Transverse colon (tissue), 4 donors: ENCODE measurements at regions not wholly inside any gene's neighbourhood (a gene's known extent, or its start where the extent isn't known, plus 50 kb on each side); places are given as distances from the start of the nearest gene placed in this dataset.

Experiments
- DNase-seq: peaks from one replicate; pipeline ENCODE4 v3.0.0-alpha.2; 2019
- H3K27ac ChIP-seq, 4 donors: fragments of 200-600 bp; sonication (generic); 2 replicates each; pipeline ENCODE4 v1.5.1; 2016 to 2018; ENCODE audit warnings: inconsistent platforms in 4 of 4
- H3K27me3 ChIP-seq: fragments of 200-600 bp; sonication (generic); 2 replicates; pipeline ENCODE4 v1.5.1; 2017; ENCODE audit warnings: inconsistent platforms
- H3K36me3 ChIP-seq, 4 donors: fragments of 200-600 bp; sonication (generic); 2 replicates each; pipeline ENCODE4 v1.5.1; 2017 to 2019; ENCODE audit warnings: inconsistent platforms in 4 of 4
- H3K4me1 ChIP-seq, 4 donors: fragments of 200-600 bp; sonication (generic); 2 replicates each; pipeline ENCODE4 v1.5.1; 2017 to 2020; ENCODE audit warnings: inconsistent platforms in 4 of 4
- H3K4me3 ChIP-seq, 4 donors: fragments of 200-600 bp; sonication (generic); 1 replicate in 1 of 4; 2 replicates in 3 of 4; pipeline versions ENCODE4 v1.5.1 to v1.6.1; 2017 to 2019; ENCODE audit warnings: inconsistent platforms in 4 of 4
- H3K9me3 ChIP-seq, 2 donors: fragments of 200-600 bp; sonication (generic); 2 replicates each; pipeline ENCODE4 v1.5.1; 2017 to 2019; ENCODE audit warnings: inconsistent platforms in 2 of 2
- EP300 ChIP-seq: sonication (generic); formaldehyde crosslinking; IDR thresholded peaks from one replicate; pipeline ENCODE4 v1.6.1; 2017; ENCODE audit warnings: antibody characterized with exemption, low read depth
- POLR2A ChIP-seq: fragments of 450-650 bp; IDR thresholded peaks from one replicate; pipeline ENCODE4 v1.6.1; 2016; ENCODE audit warnings: antibody characterized with exemption, mild to moderate bottlenecking, moderate library complexity
- POLR2AphosphoS5 ChIP-seq, 3 donors: sonication (generic); formaldehyde crosslinking; IDR thresholded peaks; one replicate each; pipeline ENCODE4 v1.6.1; 2016; ENCODE audit warnings: antibody characterized with exemption in 3 of 3
- WGBS, 2 donors: methylation state at CpG; one replicate each; pipeline ENCODE4 v1.1.5; 2018; ENCODE audit warnings: low coverage in 1 of 2; 5-methylcytosine and 5-hydroxymethylcytosine counted together
- in situ Hi-C, 4 donors: fragments of 200-750 bp; cut with MboI; loops; one replicate each; pipeline versions ENCODE4 v1.15.0 to v1.15.1; 2017; ENCODE audit warnings: low sequenced_read_pairs in 3 of 4, low pct_ligation_motif_present in 1 of 4, low pct_unique_long_range_greater_than_20kb in 1 of 4
- intact Hi-C: fragments of 100-400 bp; cut with DNase I; formaldehyde crosslinking; loops from one replicate; pipeline ENCODE4 v1.15.1; 2023; ENCODE audit warnings: low total_unique reads
- TF ChIP-seq, protein P1 (sequence below), 5 experiments: fragments of 200-600 bp in 3 of 5; fragments of 450-650 bp in 2 of 5; sonication (generic) in 3 of 5; IDR thresholded peaks; 1 replicate in 2 of 5; 2 replicates in 3 of 5; pipeline ENCODE4 v1.5.1; 2016 to 2017; ENCODE audit warnings: antibody characterized with exemption in 5 of 5, inconsistent platforms in 3 of 5, mild to moderate bottlenecking in 2 of 5, moderate library complexity in 1 of 5

- in situ Hi-C loops (no loop called here), intact Hi-C loops (no loop called here)
- Histone ChIP-seq H3K9me3 (no peaks in the 10 kb centered on the region), H3K4me1 (no peaks in the 10 kb centered on the region), H3K4me3 (no peak overlapping the region), H3K36me3 (no peaks in the 10 kb centered on the region), H3K27me3 (no peaks in the 10 kb centered on the region), H3K27ac (no peak overlapping the region)
- 79% methylated on average over 7 of the region's 7 CpGs; no CpG with 5 or more reads in 1 of the 2 donors for WGBS, 2 donors
- no peak for DNase-seq
- TF ChIP-seq EP300 (no peak), POLR2A (no peak), POLR2AphosphoS5 (IDR thresholded peaks at IDR 0.05) (no peak)
- TF ChIP-seq, protein P1, sequence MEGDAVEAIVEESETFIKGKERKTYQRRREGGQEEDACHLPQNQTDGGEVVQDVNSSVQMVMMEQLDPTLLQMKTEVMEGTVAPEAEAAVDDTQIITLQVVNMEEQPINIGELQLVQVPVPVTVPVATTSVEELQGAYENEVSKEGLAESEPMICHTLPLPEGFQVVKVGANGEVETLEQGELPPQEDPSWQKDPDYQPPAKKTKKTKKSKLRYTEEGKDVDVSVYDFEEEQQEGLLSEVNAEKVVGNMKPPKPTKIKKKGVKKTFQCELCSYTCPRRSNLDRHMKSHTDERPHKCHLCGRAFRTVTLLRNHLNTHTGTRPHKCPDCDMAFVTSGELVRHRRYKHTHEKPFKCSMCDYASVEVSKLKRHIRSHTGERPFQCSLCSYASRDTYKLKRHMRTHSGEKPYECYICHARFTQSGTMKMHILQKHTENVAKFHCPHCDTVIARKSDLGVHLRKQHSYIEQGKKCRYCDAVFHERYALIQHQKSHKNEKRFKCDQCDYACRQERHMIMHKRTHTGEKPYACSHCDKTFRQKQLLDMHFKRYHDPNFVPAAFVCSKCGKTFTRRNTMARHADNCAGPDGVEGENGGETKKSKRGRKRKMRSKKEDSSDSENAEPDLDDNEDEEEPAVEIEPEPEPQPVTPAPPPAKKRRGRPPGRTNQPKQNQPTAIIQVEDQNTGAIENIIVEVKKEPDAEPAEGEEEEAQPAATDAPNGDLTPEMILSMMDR (IDR thresholded peaks at IDR 0.05), result no peak
Observed at GRCh38 chr17:79451167-79451566, 159.7 kb downstream of the RBFOX3 start.

GRCh38 chr17:79446399-79447009 is 164.3 kb downstream of the RBFOX3 start:
- Histone ChIP-seq H3K36me3 (no peaks in the 10 kb centered on the region), H3K27me3 (no peaks in the 10 kb centered on the region), H3K4me1 (no peaks in the 10 kb centered on the region), H3K27ac (no peak overlapping the region), H3K9me3 (no peaks in the 10 kb centered on the region), H3K4me3 (no peak overlapping the region)
- intact Hi-C loops, result no loop called here
- TF ChIP-seq, protein P1 (IDR thresholded peaks at IDR 0.05), result no peak
- no peak for TF ChIP-seq EP300
- TF ChIP-seq POLR2A, result no peak
- TF ChIP-seq POLR2AphosphoS5 (IDR thresholded peaks at IDR 0.05), result no peak
- in situ Hi-C loops, result no loop called here
- WGBS, 2 donors, result 61% methylated on average over 12 of the region's 12 CpGs; no CpG with 5 or more reads in 1 of the 2 donors
- no peak for DNase-seq

- H3K4me3 ChIP-seq, result no peak overlapping the region
- H3K27me3 ChIP-seq, result no peaks in the 10 kb centered on the region
- intact Hi-C loops (no loop called here), in situ Hi-C loops (no loop called here)
- DNase-seq, result no peak
- H3K9me3 ChIP-seq, result no peaks in the 10 kb centered on the region
- TF ChIP-seq, protein P1 (IDR thresholded peaks at IDR 0.05), result no peak
- TF ChIP-seq POLR2AphosphoS5 (IDR thresholded peaks at IDR 0.05) (no peak), POLR2A (no peak), EP300 (no peak)
- H3K36me3 ChIP-seq, result no peaks in the 10 kb centered on the region
- no peaks in the 10 kb centered on the region for H3K4me1 ChIP-seq
- H3K27ac ChIP-seq, result no peak overlapping the region
- WGBS, 2 donors, result 81% methylated on average over 4 of the region's 4 CpGs; no CpG with 5 or more reads in 1 of the 2 donors
Observed at GRCh38 chr17:79444198-79444597, 166.7 kb downstream of the RBFOX3 start.

- DNase-seq, result no peak
- Histone ChIP-seq H3K27me3 (peaks cover 3% of the 10 kb centered on the region), H3K9me3 (no peaks in the 10 kb centered on the region), H3K27ac (no peak overlapping the region), H3K36me3 (no peaks in the 10 kb centered on the region), H3K4me1 (no peaks in the 10 kb centered on the region), H3K4me3 (no peak overlapping the region)
- intact Hi-C loops, result no loop called here
- TF ChIP-seq POLR2A, result no peak
- no peak for TF ChIP-seq POLR2AphosphoS5 (IDR thresholded peaks at IDR 0.05)
- TF ChIP-seq, protein P1 (IDR thresholded peaks at IDR 0.05), result no peak
- TF ChIP-seq EP300, result no peak
- in situ Hi-C loops, result no loop called here
- 78% methylated on average over 10 of the region's 10 CpGs; no CpG with 5 or more reads in 1 of the 2 donors for WGBS, 2 donors
Observed at GRCh38 chr17:79443026-79443425, 167.8 kb downstream of the RBFOX3 start.
